GM12878 (cell line): ENCODE measurements at regions not wholly inside any gene's neighbourhood (a gene's known extent, or its start where the extent isn't known, plus 50 kb on each side); places are given as distances from the start of the nearest gene placed in this dataset.

ENCODE experiments used
- ATAC-seq: fragments of 200-7000 bp; cut with Tn5 transposase; 3 replicates; pipeline ENCODE4 v1.9.1; 2020; ENCODE audit warnings: mild to moderate bottlenecking, moderate library complexity
- BruUV-seq: library from RNA; stranded (reverse); fragments of 400-500 nt; replicated peaks from 2 replicates; lab custom pipeline; 2021; lab: Mats Ljungman, UMichigan
- CTCF ChIA-PET: fragments of 300-600 bp; sonication (Branson Sonifier 250); formaldehyde crosslinking; extraction: SDS; loops from one replicate; lab custom pipeline; 2021; ENCODE audit warnings: inconsistent platforms; lab: Yijun Ruan, JAX
- POLR2A ChIA-PET: fragments of 350-600 bp; formaldehyde crosslinking; extraction: SDS; loops from one replicate; lab custom pipeline; 2021; ENCODE audit warnings: inconsistent platforms; lab: Charles Lee
- RAD21 ChIA-PET: fragments of 300-600 bp; sonication (Branson Sonifier 250); formaldehyde crosslinking; loops from one replicate; lab custom pipeline; 2023; ENCODE audit warnings: antibody characterized with exemption; ENCODE audit not compliant: unreplicated experiment; lab: Charles Lee
- SMC1A ChIA-PET: fragments of 300-600 bp; sonication (Branson Sonifier 250); formaldehyde crosslinking; loops from one replicate; lab custom pipeline; 2023; ENCODE audit not compliant: unreplicated experiment, uncharacterized antibody; lab: Charles Lee
- DNase-seq: peaks from one replicate; pipeline ENCODE4 v3.0.0-alpha.2; 2011; ENCODE audit warnings: low read depth, low spot score
- FAIRE-seq: peaks from 3 replicates; lab custom pipeline; 2011; peaks lifted over from hg19 to GRCh38; lab: Jason Lieb, UNC
- H2AFZ ChIP-seq: 2 replicates; pipeline ENCODE4 v1.6.0; 2011; ENCODE audit warnings: low read depth, low read length, control low read depth; ENCODE audit not compliant: control insufficient read depth
- H3K27ac ChIP-seq: 2 replicates; pipeline ENCODE4 v1.5.1; 2011; ENCODE audit warnings: control low read depth; ENCODE audit not compliant: control insufficient read depth, insufficient read depth
- H3K27me3 ChIP-seq, 2 experiments: replicated peaks in 1 of 2; 2 replicates each; pipeline versions ENCODE4 v1.6.0 to v1.6.1; 2011; ENCODE audit warnings: low read length in 1 of 2; ENCODE audit not compliant: control insufficient read depth in 2 of 2, insufficient read depth in 2 of 2
- H3K36me3 ChIP-seq, 2 experiments: 2 replicates each; pipeline ENCODE4 v1.5.1; 2011; ENCODE audit warnings: low read length in 1 of 2; ENCODE audit not compliant: control insufficient read depth in 2 of 2, insufficient read depth in 2 of 2
- H3K4me1 ChIP-seq: 2 replicates; pipeline ENCODE4 v1.6.1; 2011; ENCODE audit warnings: mild to moderate bottlenecking, low read length, moderate library complexity, mixed read lengths; ENCODE audit not compliant: control insufficient read depth, insufficient read depth
- H3K4me2 ChIP-seq: 2 replicates; pipeline ENCODE4 v1.6.0; 2011; ENCODE audit warnings: control low read depth; ENCODE audit not compliant: control insufficient read depth, insufficient read depth
- H3K4me3 ChIP-seq: fragments of 200-600 bp; sonication (generic); 2 replicates; pipeline ENCODE4 v1.5.1; 2016
- H3K79me2 ChIP-seq: 2 replicates; pipeline ENCODE4 v1.6.0; 2011; ENCODE audit warnings: low read length; ENCODE audit not compliant: control insufficient read depth, insufficient read depth
- H3K9ac ChIP-seq: 2 replicates; pipeline ENCODE4 v1.8.0; 2011; ENCODE audit warnings: low read length, control low read depth, mixed read lengths; ENCODE audit not compliant: control insufficient read depth, insufficient read depth
- H3K9me3 ChIP-seq: replicated peaks from 3 replicates; pipeline ENCODE4 v1.5.1; 2011; ENCODE audit warnings: mild to moderate bottlenecking, low read length; ENCODE audit not compliant: control insufficient read depth, insufficient read depth
- H4K20me1 ChIP-seq: 2 replicates; pipeline ENCODE4 v1.6.0; 2011; ENCODE audit not compliant: control insufficient read depth, insufficient read depth
- JUNB ChIP-seq: IDR thresholded peaks from 2 replicates; pipeline ENCODE4 v1.6.1; 2016; ENCODE audit warnings: antibody characterized with exemption, mild to moderate bottlenecking
- RAD21 ChIP-seq: IDR thresholded peaks from 2 replicates; pipeline ENCODE4 v1.6.1; 2011; ENCODE audit warnings: mild to moderate bottlenecking, low read depth, low read length, moderate library complexity; ENCODE audit not compliant: insufficient read depth
- RAD51 ChIP-seq: fragments of 450-650 bp; IDR thresholded peaks from 2 replicates; pipeline ENCODE4 v1.6.1; 2016; ENCODE audit warnings: moderate library complexity, mild to moderate bottlenecking, inconsistent platforms
- SMARCA5 ChIP-seq: fragments of 450-650 bp; IDR thresholded peaks from 2 replicates; pipeline ENCODE4 v1.6.1; 2017; ENCODE audit warnings: mild to moderate bottlenecking
- STAT1 ChIP-seq: fragments of 450-650 bp; conservative IDR thresholded peaks from 2 replicates; pipeline ENCODE4 v1.6.1; 2014; ENCODE audit warnings: antibody characterized with exemption, mild to moderate bottlenecking
- in situ Hi-C: fragments of 300-500 bp; cut with MboI; formaldehyde crosslinking; loops from 9 replicates; pipeline ENCODE4 v1.14.3; 2018; ENCODE audit warnings: mixed read lengths
- intact Hi-C: fragments of 100-400 bp; cut with micrococcal nuclease; formaldehyde crosslinking; loops from one replicate; pipeline ENCODE4 v1.14.2; 2022; ENCODE audit not compliant: unreplicated experiment
- TF ChIP-seq, protein P1 (sequence below): fragments of 450-650 bp; IDR thresholded peaks from 2 replicates; pipeline ENCODE4 v1.6.1; 2016; ENCODE audit warnings: mild to moderate bottlenecking
- TF ChIP-seq, protein P2 (sequence below): fragments of 450-650 bp; IDR thresholded peaks from 2 replicates; pipeline ENCODE4 v1.6.1; 2016; ENCODE audit warnings: mild to moderate bottlenecking

DNA sequence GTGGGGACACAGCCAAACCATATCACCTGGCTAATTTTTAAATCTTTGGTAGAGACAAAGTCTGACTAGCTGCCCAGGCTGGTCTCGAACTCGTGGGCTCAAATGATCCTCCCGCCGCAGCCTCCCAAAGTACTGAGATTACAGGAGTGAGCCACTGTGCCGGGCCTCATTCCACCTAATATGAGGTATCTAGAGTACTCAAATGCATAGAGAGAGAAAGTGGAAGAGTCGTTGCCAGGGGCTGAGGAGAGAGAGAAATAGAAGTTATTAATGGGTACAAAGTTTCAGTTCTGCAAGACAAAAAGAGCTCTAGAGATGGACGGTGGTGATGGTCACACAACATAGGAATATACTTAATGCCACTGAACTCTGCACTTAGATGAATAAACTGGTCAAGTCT, 119.6 kb downstream of the TOMM20 start (continued):
- TF ChIP-seq, protein P1, sequence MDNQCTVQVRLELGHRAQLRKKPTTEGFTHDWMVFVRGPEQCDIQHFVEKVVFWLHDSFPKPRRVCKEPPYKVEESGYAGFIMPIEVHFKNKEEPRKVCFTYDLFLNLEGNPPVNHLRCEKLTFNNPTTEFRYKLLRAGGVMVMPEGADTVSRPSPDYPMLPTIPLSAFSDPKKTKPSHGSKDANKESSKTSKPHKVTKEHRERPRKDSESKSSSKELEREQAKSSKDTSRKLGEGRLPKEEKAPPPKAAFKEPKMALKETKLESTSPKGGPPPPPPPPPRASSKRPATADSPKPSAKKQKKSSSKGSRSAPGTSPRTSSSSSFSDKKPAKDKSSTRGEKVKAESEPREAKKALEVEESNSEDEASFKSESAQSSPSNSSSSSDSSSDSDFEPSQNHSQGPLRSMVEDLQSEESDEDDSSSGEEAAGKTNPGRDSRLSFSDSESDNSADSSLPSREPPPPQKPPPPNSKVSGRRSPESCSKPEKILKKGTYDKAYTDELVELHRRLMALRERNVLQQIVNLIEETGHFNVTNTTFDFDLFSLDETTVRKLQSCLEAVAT, result peak; percentile 66; the same call in 1 of the 2 replicates
- TF ChIP-seq RAD21, result peak; percentile 13; the same call in 1 of the 2 replicates
- TF ChIP-seq RAD51, result peak; percentile 38
- peak; percentile 58 for TF ChIP-seq JUNB

DNA sequence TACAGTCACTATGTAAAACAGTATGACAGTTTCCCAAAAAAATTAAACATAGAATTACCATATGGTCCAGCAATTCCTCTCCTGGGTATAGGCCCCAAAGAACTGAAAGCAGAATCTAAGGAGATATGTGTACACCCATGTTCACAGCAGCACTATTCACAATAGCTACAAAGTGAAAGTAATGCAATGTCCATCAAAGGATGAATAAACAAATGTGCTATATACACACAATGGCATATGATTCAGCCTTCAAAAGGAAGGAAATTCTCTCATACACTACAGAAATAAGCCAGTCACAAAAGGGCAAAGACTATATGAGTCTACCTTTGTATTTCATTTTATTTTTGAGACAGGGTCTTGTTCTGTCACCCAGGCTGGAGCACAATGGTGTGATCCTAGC, 120.4 kb downstream of the TOMM20 start:
- ATAC-seq (no peak), FAIRE-seq (no peak), DNase-seq (no peak)
- no peaks in the 10 kb centered on the region for H4K20me1 ChIP-seq
- peak overlapping the region; percentile 79 for H3K27ac ChIP-seq
- no peak overlapping the region for H3K9ac ChIP-seq
- in situ Hi-C loops, result no loop called here
- H3K4me3 ChIP-seq, result no peak overlapping the region
- ChIA-PET SMC1A (interaction anchor here (0.7 to 12.9 kb wide), 14 partner anchors 19 to 509 kb away, joined by 3 to 229 read pairs (median 6); no protein-coding TSS in a partner anchor), POLR2A (interaction anchor here (1.0 to 7.8 kb wide), 5 partner anchors 21 to 42 kb away, joined by 3 to 111 read pairs (median 5); no protein-coding TSS in a partner anchor), CTCF (interaction anchor here (1.0 to 3.0 kb wide), 4 partner anchors 20 to 72 kb away, joined by 3 to 13 read pairs (median 4); no protein-coding TSS in a partner anchor), RAD21 (interaction anchor here (1.3 to 11.3 kb wide), 8 partner anchors 8 to 408 kb away, joined by 4 to 257 read pairs (median 8); no protein-coding TSS in a partner anchor)
- peaks cover 87% of the 10 kb centered on the region for H3K4me1 ChIP-seq
- no peak overlapping the region for H2AFZ ChIP-seq
- no peaks in the 10 kb centered on the region for H3K36me3 ChIP-seq
- no peaks in the 10 kb centered on the region for H3K79me2 ChIP-seq
- TF ChIP-seq, protein P2, sequence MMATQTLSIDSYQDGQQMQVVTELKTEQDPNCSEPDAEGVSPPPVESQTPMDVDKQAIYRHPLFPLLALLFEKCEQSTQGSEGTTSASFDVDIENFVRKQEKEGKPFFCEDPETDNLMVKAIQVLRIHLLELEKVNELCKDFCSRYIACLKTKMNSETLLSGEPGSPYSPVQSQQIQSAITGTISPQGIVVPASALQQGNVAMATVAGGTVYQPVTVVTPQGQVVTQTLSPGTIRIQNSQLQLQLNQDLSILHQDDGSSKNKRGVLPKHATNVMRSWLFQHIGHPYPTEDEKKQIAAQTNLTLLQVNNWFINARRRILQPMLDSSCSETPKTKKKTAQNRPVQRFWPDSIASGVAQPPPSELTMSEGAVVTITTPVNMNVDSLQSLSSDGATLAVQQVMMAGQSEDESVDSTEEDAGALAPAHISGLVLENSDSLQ, result peak; percentile 65; the same call in 1 of the 2 replicates
- TF ChIP-seq STAT1 (no peak), SMARCA5 (peak; percentile 9; the same call in 1 of the 2 replicates)
- no peaks in the 10 kb centered on the region for H3K27me3 ChIP-seq
- H3K4me2 ChIP-seq, result 0 out of 2 replicates have a peak overlapping the region, but pooled peaks have one; percentile 14
- intact Hi-C loops, result no loop called here
- no TSS peak for BruUV-seq
- H3K9me3 ChIP-seq, result no peaks in the 10 kb centered on the region; the same call in 1 of the 3 replicates
